ENCODE measurements at regions not wholly inside any gene's neighbourhood (a gene's known extent, or its start where the extent isn't known, plus 50 kb on each side); places are given as distances from the start of the nearest gene placed in this dataset.

DNA sequence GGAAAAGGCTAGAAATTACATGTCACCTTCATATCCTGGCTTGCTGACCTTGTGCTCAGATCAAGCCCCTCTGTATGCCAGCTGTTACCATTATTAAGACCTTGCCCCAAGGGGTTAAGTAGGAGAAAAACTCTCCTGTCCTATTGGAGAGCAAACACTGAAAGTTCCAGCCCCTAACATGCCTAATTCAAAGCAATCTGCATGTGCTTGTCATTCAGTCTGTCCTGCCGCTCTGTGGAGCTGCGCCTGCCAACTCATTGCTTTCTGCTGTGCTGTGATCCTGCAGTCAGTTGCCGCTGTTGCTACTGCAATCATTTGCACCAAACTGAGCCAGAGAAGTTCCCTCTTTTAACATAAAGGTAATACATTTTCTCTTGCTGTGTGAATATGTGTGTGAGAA is 113.4 kb downstream of the DISP1 start:
- DNase-seq = no peak
- Mint-ChIP-seq H3K27ac (no peak overlapping the region), H3K9me3 (no peaks in the 10 kb centered on the region), H3K27me3 (no peaks in the 10 kb centered on the region), H3K36me3 (ENCODE audit: low read depth) (no peaks in the 10 kb centered on the region), H3K4me1 (ENCODE audit: low read depth) (no peaks in the 10 kb centered on the region), H3K4me3 (no peak overlapping the region)
- Histone ChIP-seq H3K9me3 (ENCODE audit: control insufficient read depth in 1 of 2, insufficient read depth in 1 of 2, low read length in 2 of 2) (no peaks in the 10 kb centered on the region), H3K27me3 (ENCODE audit: control insufficient read depth in 1 of 2, insufficient read depth in 2 of 2, low read length in 2 of 2) (no peaks in the 10 kb centered on the region), H3K27ac (ENCODE audit: low read depth in 1 of 2, low read length in 2 of 2) (no peak overlapping the region), H3K4me3 (ENCODE audit: low read length) (no peak overlapping the region), H3K36me3 (ENCODE audit: insufficient read depth, low read length) (no peaks in the 10 kb centered on the region), H3K4me1 (ENCODE audit: insufficient read depth, low read length) (no peaks in the 10 kb centered on the region)
- TF ChIP-seq, protein P1, sequence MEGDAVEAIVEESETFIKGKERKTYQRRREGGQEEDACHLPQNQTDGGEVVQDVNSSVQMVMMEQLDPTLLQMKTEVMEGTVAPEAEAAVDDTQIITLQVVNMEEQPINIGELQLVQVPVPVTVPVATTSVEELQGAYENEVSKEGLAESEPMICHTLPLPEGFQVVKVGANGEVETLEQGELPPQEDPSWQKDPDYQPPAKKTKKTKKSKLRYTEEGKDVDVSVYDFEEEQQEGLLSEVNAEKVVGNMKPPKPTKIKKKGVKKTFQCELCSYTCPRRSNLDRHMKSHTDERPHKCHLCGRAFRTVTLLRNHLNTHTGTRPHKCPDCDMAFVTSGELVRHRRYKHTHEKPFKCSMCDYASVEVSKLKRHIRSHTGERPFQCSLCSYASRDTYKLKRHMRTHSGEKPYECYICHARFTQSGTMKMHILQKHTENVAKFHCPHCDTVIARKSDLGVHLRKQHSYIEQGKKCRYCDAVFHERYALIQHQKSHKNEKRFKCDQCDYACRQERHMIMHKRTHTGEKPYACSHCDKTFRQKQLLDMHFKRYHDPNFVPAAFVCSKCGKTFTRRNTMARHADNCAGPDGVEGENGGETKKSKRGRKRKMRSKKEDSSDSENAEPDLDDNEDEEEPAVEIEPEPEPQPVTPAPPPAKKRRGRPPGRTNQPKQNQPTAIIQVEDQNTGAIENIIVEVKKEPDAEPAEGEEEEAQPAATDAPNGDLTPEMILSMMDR (IDR thresholded peaks at IDR 0.05) = no peak
- CTCF ChIA-PET = no interaction called here
- POLR2A ChIA-PET = no interaction called here
- intact Hi-C loops (cut with DNase I, micrococcal nuclease) = no loop called here
- no peak for ATAC-seq (ENCODE audit: poor library complexity)

- Mint-ChIP-seq H3K9me3 (no peaks in the 10 kb centered on the region), H3K4me1 (ENCODE audit: low read depth) (no peaks in the 10 kb centered on the region), H3K36me3 (ENCODE audit: low read depth) (no peaks in the 10 kb centered on the region), H3K4me3 (no peak overlapping the region), H3K27ac (no peak overlapping the region), H3K27me3 (no peaks in the 10 kb centered on the region)
- Histone ChIP-seq H3K4me3 (ENCODE audit: low read length) (no peak overlapping the region), H3K27me3 (ENCODE audit: control insufficient read depth in 1 of 2, insufficient read depth in 2 of 2, low read length in 2 of 2) (no peaks in the 10 kb centered on the region), H3K27ac (ENCODE audit: low read depth in 1 of 2, low read length in 2 of 2) (no peak overlapping the region), H3K9me3 (ENCODE audit: control insufficient read depth in 1 of 2, insufficient read depth in 1 of 2, low read length in 2 of 2) (no peaks in the 10 kb centered on the region), H3K36me3 (ENCODE audit: insufficient read depth, low read length) (no peaks in the 10 kb centered on the region), H3K4me1 (ENCODE audit: insufficient read depth, low read length) (no peaks in the 10 kb centered on the region)
- TF ChIP-seq, protein P1 (IDR thresholded peaks at IDR 0.05) = no peak
- intact Hi-C loops (cut with DNase I, micrococcal nuclease) = loop anchor here in 1 of 2 experiments (10.0 kb wide), 1 partner anchor 85 kb away; no protein-coding TSS in a partner anchor
- ATAC-seq (ENCODE audit: poor library complexity) (no peak), DNase-seq (no peak)
- POLR2A ChIA-PET = no interaction called here
- CTCF ChIA-PET = no interaction called here
Measured at GRCh38 chr1:222930070-222930469, 115.2 kb downstream of the DISP1 start.

DNA sequence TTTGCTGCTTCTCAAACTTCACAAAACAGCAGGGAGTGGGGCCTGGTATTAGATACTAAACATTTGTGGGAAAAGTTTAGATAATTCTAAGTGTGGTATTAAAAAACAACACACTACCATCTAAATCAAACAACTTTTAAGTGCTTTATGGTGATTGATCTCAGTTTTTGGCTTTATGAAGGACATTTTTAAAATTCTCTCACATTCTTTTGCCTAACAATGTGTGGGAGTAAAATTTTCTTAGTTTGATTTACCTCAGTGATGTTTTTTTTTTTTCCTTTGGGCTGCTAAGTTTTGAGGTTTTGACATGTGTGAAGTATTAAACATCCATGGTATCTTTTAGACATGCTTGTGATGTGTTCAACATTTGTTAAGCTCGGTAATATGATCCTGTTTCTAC is 116.2 kb downstream of the DISP1 start:
- Histone ChIP-seq H3K4me1 (ENCODE audit: insufficient read depth, low read length) (no peaks in the 10 kb centered on the region), H3K9me3 (ENCODE audit: control insufficient read depth in 1 of 2, insufficient read depth in 1 of 2, low read length in 2 of 2) (no peaks in the 10 kb centered on the region), H3K27me3 (ENCODE audit: control insufficient read depth in 1 of 2, insufficient read depth in 2 of 2, low read length in 2 of 2) (no peaks in the 10 kb centered on the region), H3K4me3 (ENCODE audit: low read length) (no peak overlapping the region), H3K36me3 (ENCODE audit: insufficient read depth, low read length) (no peaks in the 10 kb centered on the region), H3K27ac (ENCODE audit: low read depth in 1 of 2, low read length in 2 of 2) (no peak overlapping the region)
- DNase-seq (no peak), ATAC-seq (ENCODE audit: poor library complexity) (no peak)
- no peaks in the 10 kb centered on the region for H3K9me3 Mint-ChIP-seq
- no peak overlapping the region for H3K27ac Mint-ChIP-seq
- TF ChIP-seq, protein P1 (IDR thresholded peaks at IDR 0.05) = no peak
- no peaks in the 10 kb centered on the region for H3K36me3 Mint-ChIP-seq (ENCODE audit: low read depth)
- no peaks in the 10 kb centered on the region for H3K4me1 Mint-ChIP-seq (ENCODE audit: low read depth)
- H3K4me3 Mint-ChIP-seq = no peak overlapping the region
- CTCF ChIA-PET = interaction anchor here (0.7 kb wide), 1 partner anchor 1844 kb away, joined by 3 read pairs; no protein-coding TSS in a partner anchor
- POLR2A ChIA-PET = no interaction called here
- intact Hi-C loops (cut with DNase I, micrococcal nuclease) = loop anchor here in 1 of 2 experiments (10.0 kb wide), 1 partner anchor 86 kb away; no protein-coding TSS in a partner anchor
- no peaks in the 10 kb centered on the region for H3K27me3 Mint-ChIP-seq
